Right lobe of liver (tissue), 4 donors: ENCODE measurements at regions not wholly inside any gene's neighbourhood (a gene's known extent, or its start where the extent isn't known, plus 50 kb on each side); places are given as distances from the start of the nearest gene placed in this dataset.

Source experiments
- CTCF ChIP-seq, 4 donors: fragments of 200-600 bp in 3 of 4; fragments of 450-650 bp in 1 of 4; IDR thresholded peaks; one replicate each; pipeline versions ENCODE4 v1.5.1 to v1.8.0; 2016 to 2022; ENCODE audit warnings: antibody characterized with exemption in 4 of 4, mild to moderate bottlenecking in 2 of 4
- POLR2A ChIP-seq: fragments of 450-650 bp; IDR thresholded peaks from one replicate; pipeline ENCODE4 v1.6.1; 2017; ENCODE audit warnings: antibody characterized with exemption, mild to moderate bottlenecking
- donor health status: DM: no; HTN: no; CAD: no.
- donor health status: DM: no; HTN: no; CAD: no.
- donor health status: DM: no; HTN: yes; CAD: no.

DNA sequence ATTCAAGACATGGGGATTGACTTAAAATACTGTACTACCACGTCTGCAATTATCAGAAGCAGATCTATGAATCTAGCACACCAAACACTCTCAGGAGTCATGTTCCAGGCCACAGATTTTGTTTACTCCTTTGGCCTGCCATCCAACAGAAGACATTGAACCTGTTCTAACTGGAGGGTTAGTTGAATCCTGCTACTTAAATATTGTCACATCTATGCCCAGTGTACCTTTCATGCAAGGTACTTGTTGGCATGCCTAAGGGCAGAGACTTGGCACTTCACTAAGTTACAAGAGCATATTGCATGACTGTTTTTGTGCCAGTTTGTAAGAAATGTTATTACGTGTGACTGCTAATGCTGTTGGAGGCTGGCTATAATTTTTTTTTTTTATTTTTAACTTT is 126.9 kb upstream of the BCOR start:
- TF ChIP-seq CTCF (IDR thresholded peaks at IDR 0.05), result no peak
- no peak for TF ChIP-seq POLR2A
